ENCODE measurements at regions not wholly inside any gene's neighbourhood (a gene's known extent, or its start where the extent isn't known, plus 50 kb on each side); places are given as distances from the start of the nearest gene placed in this dataset.

DNA sequence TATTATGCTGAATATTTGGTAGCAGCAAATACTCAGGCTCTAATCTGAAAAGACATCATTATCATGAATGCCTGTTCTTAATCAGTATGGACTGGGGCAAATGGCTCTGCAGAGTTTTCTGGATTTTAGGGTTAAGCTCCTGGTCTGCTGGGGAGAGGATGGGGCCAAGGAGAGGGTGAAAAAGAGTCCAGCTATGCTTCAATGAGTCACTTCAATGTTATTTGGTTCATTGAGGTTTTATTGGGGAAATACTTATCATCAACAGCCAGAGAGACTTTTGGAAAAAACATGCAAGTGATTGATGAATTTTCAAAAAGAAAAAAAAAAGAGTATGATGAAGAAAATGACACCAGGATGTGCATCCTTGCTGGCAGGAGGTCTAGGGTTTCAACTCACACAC is 278.3 kb downstream of the UQCRFS1 start:
- DNase-seq (ENCODE audit: low spot score) = no peak

DNA sequence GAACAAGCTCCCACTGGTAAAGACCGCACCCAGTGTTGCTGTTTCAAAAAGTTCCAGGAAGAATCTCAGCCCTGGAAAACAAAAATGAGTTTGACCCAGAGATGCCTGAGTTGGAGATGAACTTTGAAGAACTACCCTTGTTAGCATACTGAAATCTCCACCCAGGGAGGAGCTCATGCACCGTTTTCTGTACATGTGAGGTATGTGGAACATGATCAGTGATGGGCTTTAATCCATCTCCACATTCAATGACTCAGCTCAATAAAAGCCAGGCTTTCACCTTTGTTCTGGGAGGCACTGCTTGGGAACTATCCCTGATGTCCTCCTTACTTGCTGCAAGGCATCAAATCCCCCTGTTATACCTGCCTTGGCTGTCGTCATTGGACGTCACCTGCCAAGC is 279.9 kb downstream of the UQCRFS1 start:
- DNase-seq (ENCODE audit: low spot score) = no peak

- DNase-seq (ENCODE audit: low spot score) = no peak
Measured at GRCh38 chr19:28932446-28932845, 280.5 kb downstream of the UQCRFS1 start.

DNA sequence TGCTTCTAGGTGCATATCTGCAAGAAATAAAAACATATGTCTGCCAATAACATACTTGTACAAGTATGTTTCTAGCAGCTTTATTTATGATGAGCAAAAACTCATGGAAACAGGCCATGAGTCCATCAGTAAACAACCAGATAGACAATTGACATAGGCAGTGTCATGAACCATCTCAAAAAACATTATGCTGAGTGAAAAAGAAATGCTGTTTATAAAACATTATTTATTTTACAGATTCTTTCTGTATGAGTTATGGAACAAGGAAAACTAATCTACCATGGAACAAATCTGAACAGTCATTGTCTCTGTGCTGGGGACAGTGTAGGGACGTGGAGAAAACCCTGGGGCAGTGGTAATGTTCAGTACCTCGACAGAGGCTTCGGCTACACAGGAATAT is 283.9 kb downstream of the UQCRFS1 start:
- DNase-seq (ENCODE audit: low spot score) = no peak

DNA sequence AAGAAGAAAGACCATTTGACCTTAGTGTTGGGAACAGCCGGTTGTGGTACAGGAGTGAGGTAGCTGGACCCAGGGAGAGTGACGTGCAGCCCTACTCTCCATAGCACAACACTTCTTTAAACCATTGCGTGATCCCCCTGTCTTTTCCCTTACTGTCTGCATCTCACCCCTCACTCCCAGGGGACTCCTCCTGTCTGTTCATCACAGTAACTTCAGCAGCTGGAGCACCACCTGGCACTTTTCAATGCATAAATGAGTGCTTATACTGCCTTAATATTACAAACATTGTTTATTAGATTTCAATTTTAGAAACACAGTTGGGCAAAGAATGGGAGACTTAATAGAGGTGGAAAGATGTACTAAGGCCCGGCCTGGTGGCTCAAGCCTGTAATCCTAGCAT is 285.5 kb downstream of the UQCRFS1 start:
- no peak for DNase-seq (ENCODE audit: low spot score)

DNA sequence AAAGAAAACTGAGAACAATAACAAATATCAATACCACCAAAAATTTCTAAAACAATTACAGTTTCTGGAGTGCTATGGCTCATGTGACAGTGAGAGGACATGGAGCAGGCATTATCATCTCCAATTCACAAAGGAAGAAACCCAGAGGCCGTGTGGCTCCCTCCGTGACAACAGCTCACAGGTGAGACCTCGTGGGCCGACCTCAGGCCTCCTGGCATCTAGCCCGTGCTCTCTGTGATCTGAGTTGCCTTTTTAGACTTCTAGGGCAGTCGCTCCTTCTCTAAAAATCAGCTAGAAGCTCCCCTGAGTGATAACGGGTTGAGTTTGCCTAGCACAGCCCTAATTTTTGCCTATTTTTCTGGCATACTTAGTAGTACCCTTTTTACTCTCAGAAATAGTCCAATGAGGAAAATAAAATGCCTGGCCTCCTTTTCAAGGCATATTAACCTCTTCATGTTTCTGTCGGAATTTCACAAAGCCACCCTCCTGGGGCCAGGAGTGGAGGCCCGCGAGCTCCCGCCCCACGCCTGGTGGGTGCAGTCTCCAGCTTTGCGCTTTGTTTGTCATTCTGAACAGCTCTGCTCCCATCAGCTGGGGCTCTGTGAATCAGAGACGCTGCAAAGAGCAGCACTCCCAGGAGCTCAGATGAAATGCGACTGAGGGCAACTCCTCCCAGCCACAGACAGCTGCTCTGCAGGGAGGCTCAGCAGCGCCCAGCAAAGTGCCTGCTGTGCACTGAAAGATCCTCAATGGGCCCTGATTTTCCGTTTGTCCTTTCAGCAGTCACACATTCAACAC is 292.5 kb downstream of the UQCRFS1 start:
- DNase-seq (ENCODE audit: low spot score) = no peak

GRCh38 chr19:28917621-28918020 is 295.3 kb downstream of the UQCRFS1 start:
- DNase-seq (ENCODE audit: low spot score) = no peak

DNA sequence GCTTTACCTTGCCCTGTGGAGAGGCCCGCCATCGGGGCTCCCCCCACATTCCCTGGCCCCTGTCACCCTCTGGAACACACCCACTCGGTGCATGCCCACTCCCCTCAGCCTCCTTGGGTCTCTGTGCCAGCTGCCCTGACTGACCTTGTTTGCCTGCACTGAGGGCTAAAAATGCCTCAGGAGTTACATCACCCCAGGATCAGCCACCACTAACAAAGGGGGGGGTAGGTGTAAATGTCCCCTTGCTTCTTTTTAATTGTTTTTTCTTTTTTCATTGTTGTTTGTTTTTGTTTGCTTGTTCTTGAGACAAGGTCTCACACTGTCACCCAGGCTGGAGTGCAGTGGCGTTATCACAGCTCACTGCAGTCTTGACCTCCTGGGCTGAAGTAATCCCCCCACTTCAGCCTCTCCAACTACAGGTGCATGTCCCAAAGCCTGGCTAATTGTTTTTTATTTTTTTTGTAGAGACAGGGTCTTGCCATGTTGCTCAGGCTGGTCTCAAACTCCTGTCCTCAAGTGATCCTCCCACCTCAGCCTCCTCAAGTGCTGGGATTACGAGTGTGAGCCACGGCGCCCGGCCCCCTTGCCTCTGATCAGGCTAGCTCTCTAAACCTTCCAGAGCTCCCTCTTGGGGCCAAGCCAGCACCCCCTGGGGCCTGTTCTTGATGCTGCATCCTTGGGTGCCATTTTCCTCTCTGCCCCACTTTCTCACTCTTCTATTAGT is 297.1 kb downstream of the UQCRFS1 start:
- DNase-seq (ENCODE audit: low spot score) = no peak

GRCh38 chr19:28915202-28915601 is 297.7 kb downstream of the UQCRFS1 start:
- no peak for DNase-seq (ENCODE audit: low spot score)

DNA sequence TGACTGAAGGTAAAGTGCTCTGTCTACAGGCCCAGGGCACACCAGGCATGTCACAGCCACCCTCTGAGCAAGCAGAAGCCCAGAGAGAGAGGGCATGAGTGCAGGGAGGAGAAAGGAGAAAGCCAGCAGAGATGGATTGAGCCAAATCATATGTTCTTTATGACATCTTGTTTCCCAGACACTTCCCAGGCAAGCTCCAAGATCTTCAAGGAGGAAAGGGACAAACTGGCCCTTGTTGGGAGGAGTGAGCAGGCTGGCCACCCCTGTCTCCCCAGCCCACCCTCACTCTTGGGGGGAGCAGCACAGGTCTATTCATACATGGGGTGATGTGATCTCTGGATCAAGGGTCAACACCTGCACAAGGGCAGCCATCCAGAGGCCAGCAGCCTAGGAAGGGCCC is 298.8 kb downstream of the UQCRFS1 start:
- DNase-seq (ENCODE audit: low spot score) = no peak

- DNase-seq (ENCODE audit: low spot score) = no peak
Measured at GRCh38 chr19:28913626-28914025, 299.3 kb downstream of the UQCRFS1 start.

DNA sequence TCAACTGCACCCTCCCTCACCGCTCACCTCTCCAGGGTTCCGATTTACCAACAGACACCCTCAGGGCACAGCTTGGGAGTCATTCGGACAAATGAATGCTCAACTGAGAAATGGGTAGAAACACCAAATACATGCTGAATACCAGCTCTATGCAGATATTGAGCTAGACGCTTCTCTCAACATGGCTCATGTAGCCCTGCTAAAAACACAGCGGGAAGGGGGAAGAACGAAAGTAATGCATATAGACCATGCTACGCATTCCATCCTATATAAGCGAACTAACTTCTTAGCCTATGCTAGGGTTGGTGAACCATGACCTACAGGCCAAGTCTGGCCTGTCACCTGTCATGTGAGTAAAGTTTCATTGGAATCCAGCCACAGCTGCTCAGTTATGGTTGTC is 304.0 kb downstream of the UQCRFS1 start:
- no peak for DNase-seq (ENCODE audit: low spot score)

GRCh38 chr19:28907534-28907933 is 305.4 kb downstream of the UQCRFS1 start:
- DNase-seq (ENCODE audit: low spot score) = no peak

DNA sequence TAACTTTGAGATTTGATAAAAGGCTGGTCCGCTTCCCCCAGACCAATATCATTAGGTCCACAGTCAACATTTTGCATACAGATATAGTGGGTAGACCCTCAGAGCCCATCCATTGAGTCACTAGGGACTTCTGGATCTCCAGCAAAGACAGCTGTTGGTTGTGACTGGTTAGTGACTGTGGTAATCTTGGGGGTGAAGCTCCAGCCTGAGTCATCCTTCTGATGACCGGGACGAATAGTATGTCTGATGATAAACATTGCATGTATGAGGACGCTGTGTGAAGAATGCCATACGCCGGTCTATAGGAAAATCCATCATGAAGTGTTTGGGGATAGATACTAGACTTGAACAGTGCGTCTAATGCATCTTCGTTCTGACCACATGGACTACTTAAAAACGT is 307.0 kb downstream of the UQCRFS1 start:
- no peak for DNase-seq (ENCODE audit: low spot score)

DNA sequence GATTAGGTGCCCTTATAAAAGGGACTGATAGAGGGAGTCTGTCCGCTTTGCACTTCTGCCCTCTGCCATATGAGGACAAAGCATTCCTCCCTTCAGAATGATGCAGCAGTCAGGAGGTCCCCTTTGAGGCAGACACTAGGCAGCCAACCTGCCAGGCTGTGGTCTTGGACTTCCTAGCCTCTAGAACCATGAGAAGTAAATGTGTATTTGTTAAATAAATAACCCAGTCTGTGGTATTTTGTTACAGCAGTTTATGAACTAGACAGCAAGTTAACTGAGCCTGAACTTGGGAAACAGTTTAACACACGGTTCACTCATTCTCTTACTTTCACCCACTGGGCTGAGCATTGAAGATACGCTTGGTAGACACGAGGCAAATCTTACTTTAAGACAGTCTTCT is 313.2 kb downstream of the UQCRFS1 start:
- no peak for DNase-seq (ENCODE audit: low spot score)

DNA sequence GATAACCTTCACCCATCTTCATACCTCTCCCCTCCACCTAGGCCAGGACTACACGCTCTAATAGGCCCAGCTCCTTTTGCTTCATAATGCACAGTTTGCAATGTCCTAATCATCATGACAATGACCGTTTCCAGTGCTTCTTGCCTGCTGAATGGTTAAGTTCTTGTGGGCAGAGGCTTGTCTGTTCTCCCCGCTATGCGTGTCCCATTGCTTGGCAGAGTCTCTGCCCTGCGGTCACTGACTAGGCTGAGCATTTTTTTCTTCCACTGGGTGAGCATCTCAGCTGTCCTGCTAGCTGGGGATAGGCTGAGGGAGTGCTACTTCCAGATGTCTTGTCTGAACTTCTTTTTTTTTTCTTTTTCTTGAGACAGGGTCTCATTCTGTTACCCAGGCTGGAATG is 314.7 kb downstream of the UQCRFS1 start:
- no peak for DNase-seq (ENCODE audit: low spot score)

- no peak for DNase-seq (ENCODE audit: low spot score)
Measured at GRCh38 chr19:28889941-28890670, 322.8 kb downstream of the UQCRFS1 start.

- no peak for DNase-seq (ENCODE audit: low spot score)
Measured at GRCh38 chr19:28887920-28888618, 324.9 kb downstream of the UQCRFS1 start.

DNA sequence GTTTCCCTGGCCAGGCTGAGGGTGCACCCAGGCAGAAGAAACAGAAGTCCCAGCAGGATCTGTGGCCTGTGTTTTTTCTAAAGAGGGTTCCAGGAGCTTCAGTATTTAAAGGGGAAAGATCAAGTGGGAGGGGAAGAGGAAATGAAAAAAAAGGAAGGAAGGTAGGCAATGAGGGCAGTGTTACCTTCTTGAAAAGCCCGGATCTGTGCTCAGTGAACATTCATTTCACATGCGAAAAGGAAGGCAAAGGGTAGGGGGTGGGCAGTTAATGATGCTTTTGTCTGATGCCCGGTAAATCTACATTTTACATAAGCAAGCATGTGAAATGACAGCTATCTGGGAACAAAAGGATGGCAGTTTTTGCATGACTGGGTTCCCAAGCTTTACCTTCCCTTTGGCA is 326.2 kb downstream of the UQCRFS1 start:
- DNase-seq (ENCODE audit: low spot score) = no peak

DNA sequence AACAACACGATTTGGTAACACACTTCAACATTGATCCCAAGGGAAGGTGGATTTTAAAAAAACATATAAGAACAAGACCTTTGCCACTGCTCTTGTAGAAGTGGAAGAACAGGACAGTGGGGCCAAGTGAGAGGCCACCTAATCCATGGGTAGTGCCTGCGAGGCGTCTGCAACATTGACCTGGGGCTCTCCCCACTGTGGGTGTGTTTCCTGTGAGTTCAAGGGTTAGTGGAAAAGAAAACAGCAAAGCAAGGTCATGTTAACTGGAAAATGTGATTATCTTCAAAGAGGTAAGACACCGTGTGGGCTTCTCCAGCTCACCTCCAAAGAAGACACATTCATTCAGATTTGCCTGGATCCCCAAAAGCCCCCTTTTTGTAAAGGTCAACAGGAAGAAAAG is 327.0 kb downstream of the UQCRFS1 start:
- DNase-seq (ENCODE audit: low spot score) = no peak

GRCh38 chr19:28884786-28885476 is 328.0 kb downstream of the UQCRFS1 start:
- DNase-seq (ENCODE audit: low spot score) = no peak

- DNase-seq (ENCODE audit: low spot score) = no peak
Measured at GRCh38 chr19:28883241-28883693, 329.7 kb downstream of the UQCRFS1 start.
